CD4-positive, CD25-positive, alpha-beta regulatory T cell (primary cell): ENCODE measurements at regions not wholly inside any gene's neighbourhood (a gene's known extent, or its start where the extent isn't known, plus 50 kb on each side); places are given as distances from the start of the nearest gene placed in this dataset.

Experiments used
- ATAC-seq, 2 donors: fragments of 150-1000 bp; cut with Tn5 transposase; one replicate each; pipeline ENCODE4 v1.10.0; 2021; ENCODE audit warnings: low read depth in 2 of 2, moderate number of reproducible peaks in 2 of 2, moderate library complexity in 1 of 2
- DNase-seq, 3 donors: peaks; one replicate each; pipeline versions ENCODE4 v3.0.0 to v3.0.0-alpha.2; 2012 to 2022; ENCODE audit warnings: mixed read lengths in 1 of 3
- H3K27ac ChIP-seq: one replicate; pipeline ENCODE4 v1.7.0; 2013; ENCODE audit warnings: mild to moderate bottlenecking, low read length; ENCODE audit not compliant: insufficient read depth, poor library complexity, severe bottlenecking
- H3K27me3 ChIP-seq: one replicate; pipeline ENCODE4 v1.7.0; 2013; ENCODE audit warnings: low read length; ENCODE audit not compliant: control insufficient read depth, insufficient read depth
- H3K36me3 ChIP-seq: one replicate; pipeline ENCODE4 v1.7.0; 2013; ENCODE audit warnings: mild to moderate bottlenecking, low read length, moderate library complexity; ENCODE audit not compliant: control insufficient read depth, insufficient read depth
- H3K4me1 ChIP-seq: 2 replicates; pipeline ENCODE4 v1.7.0; 2013; ENCODE audit warnings: mild to moderate bottlenecking, low read length; ENCODE audit not compliant: insufficient read depth, control insufficient read depth, poor library complexity, severe bottlenecking
- H3K4me3 ChIP-seq: one replicate; pipeline ENCODE4 v1.7.0; 2013; ENCODE audit warnings: low read depth, mild to moderate bottlenecking, low read length, moderate library complexity
- H3K9me3 ChIP-seq, 2 experiments: 1 replicate in 1 of 2; 2 replicates in 1 of 2; pipeline ENCODE4 v1.7.0; 2013; ENCODE audit warnings: low read length in 2 of 2, mild to moderate bottlenecking in 1 of 2, moderate library complexity in 1 of 2; ENCODE audit not compliant: control insufficient read depth in 2 of 2
- H3K27ac Mint-ChIP-seq, 3 donors: one replicate each; pipeline ENCODE4 v1.8.0; 2020 to 2022; ENCODE audit warnings: mild to moderate bottlenecking in 3 of 3, mixed read lengths in 3 of 3, moderate library complexity in 2 of 3
- H3K27me3 Mint-ChIP-seq: one replicate; pipeline ENCODE4 v1.8.0; 2022; ENCODE audit warnings: mild to moderate bottlenecking, mixed read lengths
- H3K36me3 Mint-ChIP-seq: one replicate; pipeline ENCODE4 v1.8.0; 2020; ENCODE audit warnings: mixed read lengths
- H3K4me1 Mint-ChIP-seq, 4 donors: one replicate each; pipeline ENCODE4 v1.8.0; 2020 to 2022; ENCODE audit warnings: mixed read lengths in 4 of 4, mild to moderate bottlenecking in 1 of 4
- H3K4me3 Mint-ChIP-seq, 4 donors: one replicate each; pipeline ENCODE4 v1.8.0; 2020 to 2022; ENCODE audit warnings: mild to moderate bottlenecking in 4 of 4, mixed read lengths in 4 of 4, moderate library complexity in 3 of 4
- H3K9me3 Mint-ChIP-seq, 7 donors: one replicate each; pipeline ENCODE4 v1.8.0; 2020 to 2022; ENCODE audit warnings: mixed read lengths in 7 of 7, mild to moderate bottlenecking in 3 of 7, moderate library complexity in 2 of 7

DNA sequence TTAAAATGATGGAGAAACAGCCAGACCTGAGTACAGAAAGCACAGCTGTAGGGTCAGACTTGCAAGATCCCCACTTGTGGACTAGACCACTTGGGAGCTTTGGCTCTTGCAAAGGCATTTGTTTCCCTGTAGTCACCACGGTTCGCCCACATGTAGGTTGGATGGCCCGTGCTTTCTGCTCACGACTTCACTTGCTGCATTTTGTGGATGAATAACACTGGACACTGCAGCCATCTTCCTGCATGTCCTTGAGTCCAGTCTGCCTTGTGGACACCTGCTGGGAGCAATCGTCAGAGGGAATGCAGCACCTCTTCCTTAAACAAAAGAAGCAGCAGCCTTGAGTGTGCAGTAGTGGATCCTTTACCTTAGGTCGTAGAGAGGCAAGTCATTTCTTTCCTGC is 372.9 kb upstream of the IRX2 start:
- Histone ChIP-seq H3K36me3 (no peaks in the 10 kb centered on the region), H3K4me1 (no peaks in the 10 kb centered on the region), H3K27me3 (no peaks in the 10 kb centered on the region), H3K9me3 (peaks cover 0 to 3% of the 10 kb centered on the region in 2 experiments), H3K4me3 (no peak overlapping the region), H3K27ac (no peak overlapping the region)
- no peak for ATAC-seq
- Mint-ChIP-seq H3K4me3 (no peak overlapping the region), H3K9me3 (peaks cover 0 to 5% (median 0%) of the 10 kb centered on the region in 7 donors), H3K27ac (no peak overlapping the region), H3K27me3 (peaks cover 4% of the 10 kb centered on the region), H3K4me1 (no peaks in the 10 kb centered on the region), H3K36me3 (no peaks in the 10 kb centered on the region)
- DNase-seq, result no peak

DNA sequence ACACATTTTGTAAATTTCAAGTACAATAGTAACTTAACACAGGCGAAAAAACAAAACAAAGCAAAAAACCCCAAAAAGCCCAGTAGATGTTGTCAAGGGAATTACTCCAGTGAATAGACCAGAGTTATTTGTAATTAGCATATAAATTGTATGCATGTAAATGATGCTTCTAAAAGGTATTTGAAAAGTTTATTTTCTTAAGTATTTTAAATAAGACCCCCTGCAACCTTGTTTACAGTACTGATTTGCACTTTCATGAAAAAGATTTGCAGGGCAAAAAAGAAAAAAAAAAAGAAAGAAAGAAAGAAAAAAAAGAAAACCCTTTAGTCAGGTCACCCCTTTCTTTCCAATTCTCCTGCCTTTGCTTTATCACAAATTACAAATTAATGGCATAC is 372.3 kb upstream of the IRX2 start:
- Histone ChIP-seq H3K4me1 (no peaks in the 10 kb centered on the region), H3K27me3 (peaks cover 2% of the 10 kb centered on the region), H3K36me3 (no peaks in the 10 kb centered on the region), H3K27ac (no peak overlapping the region), H3K4me3 (no peak overlapping the region), H3K9me3 (peaks cover 0 to 3% of the 10 kb centered on the region in 2 experiments)
- peaks cover 4% of the 10 kb centered on the region for H3K27me3 Mint-ChIP-seq
- DNase-seq (no peak), ATAC-seq (no peak)
- H3K9me3 Mint-ChIP-seq, result peaks cover 0 to 5% (median 0%) of the 10 kb centered on the region in 7 donors
- no peak overlapping the region for H3K4me3 Mint-ChIP-seq
- no peak overlapping the region for H3K27ac Mint-ChIP-seq
- H3K36me3 Mint-ChIP-seq, result no peaks in the 10 kb centered on the region
- H3K4me1 Mint-ChIP-seq, result no peaks in the 10 kb centered on the region

DNA sequence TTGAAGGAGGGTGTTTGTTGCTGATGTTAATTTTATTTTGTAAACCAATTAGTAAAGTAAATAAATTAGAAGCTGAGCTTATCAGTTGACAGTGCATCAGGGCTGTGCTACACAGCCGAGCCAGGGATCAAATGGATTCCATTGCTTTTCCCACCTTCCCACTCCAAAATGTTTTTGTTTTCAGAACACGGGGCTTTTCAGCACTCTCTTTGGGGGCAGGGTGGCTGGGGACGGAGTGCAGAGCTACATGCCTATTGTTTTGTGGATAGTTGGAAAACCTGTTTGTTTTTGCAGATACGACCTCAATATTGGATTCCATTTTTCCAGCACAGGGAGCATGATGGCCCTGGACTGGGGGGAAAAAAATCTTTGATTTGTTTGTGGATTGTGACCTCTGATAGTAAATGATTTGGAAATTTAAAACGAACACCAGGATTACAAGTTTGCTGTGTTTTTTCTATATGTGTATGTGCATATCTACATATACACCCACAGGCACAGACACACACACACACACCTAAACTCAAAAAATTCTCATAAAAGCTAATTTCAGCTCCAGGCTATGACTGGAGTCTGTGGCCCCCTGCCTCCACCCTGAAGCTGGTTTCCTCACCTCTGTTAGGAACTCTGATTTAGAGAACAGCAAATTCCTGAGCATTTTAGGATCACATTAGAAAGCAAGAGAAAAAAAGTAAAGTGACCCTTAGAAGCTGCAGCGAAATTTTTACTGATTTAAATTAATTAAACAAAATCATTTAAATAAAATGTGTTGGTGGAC is 371.7 kb upstream of the IRX2 start:
- DNase-seq (no peak), ATAC-seq (no peak)
- no peaks in the 10 kb centered on the region for H3K4me1 ChIP-seq
- no peak overlapping the region for H3K4me3 ChIP-seq
- no peak overlapping the region for H3K27ac Mint-ChIP-seq
- peaks cover 2% of the 10 kb centered on the region for H3K27me3 ChIP-seq
- H3K4me1 Mint-ChIP-seq, result no peaks in the 10 kb centered on the region
- H3K27me3 Mint-ChIP-seq, result peaks cover 7% of the 10 kb centered on the region
- H3K27ac ChIP-seq, result no peak overlapping the region
- H3K4me3 Mint-ChIP-seq, result no peak overlapping the region
- no peaks in the 10 kb centered on the region for H3K36me3 ChIP-seq
- H3K9me3 ChIP-seq, result peaks cover 0 to 3% of the 10 kb centered on the region in 2 experiments
- H3K9me3 Mint-ChIP-seq, result peaks cover 0 to 2% (median 0%) of the 10 kb centered on the region in 7 donors
- H3K36me3 Mint-ChIP-seq, result no peaks in the 10 kb centered on the region

DNA sequence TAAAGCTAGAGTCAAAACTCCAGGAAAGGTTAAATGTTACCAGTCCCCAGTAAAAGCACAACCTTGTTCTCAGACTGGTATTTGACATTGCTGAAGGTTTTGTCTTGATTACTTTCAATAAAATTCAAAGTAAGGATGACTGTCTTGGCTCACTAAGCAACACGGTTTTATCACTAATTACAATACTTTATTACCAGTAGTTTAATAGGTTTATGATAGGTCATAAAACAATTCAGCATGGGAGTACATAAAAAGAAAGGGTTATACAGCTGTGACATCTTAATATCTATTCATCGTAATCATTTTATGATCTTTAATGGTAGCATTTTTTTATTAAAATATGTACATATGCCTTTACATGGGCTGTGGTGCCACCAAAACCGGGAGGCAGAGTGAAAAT is 370.7 kb upstream of the IRX2 start:
- no peak overlapping the region for H3K4me3 ChIP-seq
- H3K36me3 ChIP-seq, result no peaks in the 10 kb centered on the region
- peaks cover 2% of the 10 kb centered on the region for H3K27me3 ChIP-seq
- peaks cover 0 to 3% of the 10 kb centered on the region in 2 experiments for H3K9me3 ChIP-seq
- peaks cover 12% of the 10 kb centered on the region for H3K27me3 Mint-ChIP-seq
- no peaks in the 10 kb centered on the region for H3K4me1 ChIP-seq
- no peak overlapping the region for H3K27ac Mint-ChIP-seq
- ATAC-seq (no peak), DNase-seq (no peak)
- H3K9me3 Mint-ChIP-seq, result peaks cover 0 to 2% (median 0%) of the 10 kb centered on the region in 7 donors
- no peaks in the 10 kb centered on the region for H3K4me1 Mint-ChIP-seq
- no peak overlapping the region for H3K27ac ChIP-seq
- no peak overlapping the region for H3K4me3 Mint-ChIP-seq
- H3K36me3 Mint-ChIP-seq, result no peaks in the 10 kb centered on the region

DNA sequence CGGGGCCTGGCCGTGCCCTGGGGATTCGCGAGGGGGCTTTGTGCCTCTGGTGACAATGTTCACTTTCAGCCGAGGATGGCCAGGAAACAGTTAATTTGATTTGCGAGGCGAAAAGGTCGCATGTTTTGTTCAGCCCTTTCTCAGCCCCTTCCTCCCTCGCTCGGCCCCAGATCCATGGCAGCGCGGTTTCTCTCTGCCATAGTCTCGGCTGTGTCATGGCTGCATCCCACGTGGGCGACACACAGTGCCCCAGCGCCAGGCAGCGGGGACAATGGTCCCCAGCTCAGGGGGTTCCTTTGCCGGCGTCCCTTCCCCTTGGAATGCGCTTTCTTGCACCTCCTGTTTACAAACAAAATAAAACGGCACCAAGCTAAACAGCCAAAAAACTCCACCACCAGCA is 370.3 kb upstream of the IRX2 start:
- H3K4me3 ChIP-seq, result no peak overlapping the region
- H3K36me3 Mint-ChIP-seq, result no peaks in the 10 kb centered on the region
- ATAC-seq (no peak), DNase-seq (no peak)
- no peak overlapping the region for H3K27ac ChIP-seq
- peaks cover 13% of the 10 kb centered on the region for H3K27me3 Mint-ChIP-seq
- no peak overlapping the region for H3K4me3 Mint-ChIP-seq
- no peaks in the 10 kb centered on the region for H3K36me3 ChIP-seq
- no peaks in the 10 kb centered on the region for H3K4me1 ChIP-seq
- peaks cover 2% of the 10 kb centered on the region for H3K27me3 ChIP-seq
- peaks cover 0 to 3% of the 10 kb centered on the region in 2 experiments for H3K9me3 ChIP-seq
- H3K27ac Mint-ChIP-seq, result no peak overlapping the region
- H3K4me1 Mint-ChIP-seq, result no peaks in the 10 kb centered on the region
- H3K9me3 Mint-ChIP-seq, result peaks cover 0 to 2% (median 0%) of the 10 kb centered on the region in 7 donors

DNA sequence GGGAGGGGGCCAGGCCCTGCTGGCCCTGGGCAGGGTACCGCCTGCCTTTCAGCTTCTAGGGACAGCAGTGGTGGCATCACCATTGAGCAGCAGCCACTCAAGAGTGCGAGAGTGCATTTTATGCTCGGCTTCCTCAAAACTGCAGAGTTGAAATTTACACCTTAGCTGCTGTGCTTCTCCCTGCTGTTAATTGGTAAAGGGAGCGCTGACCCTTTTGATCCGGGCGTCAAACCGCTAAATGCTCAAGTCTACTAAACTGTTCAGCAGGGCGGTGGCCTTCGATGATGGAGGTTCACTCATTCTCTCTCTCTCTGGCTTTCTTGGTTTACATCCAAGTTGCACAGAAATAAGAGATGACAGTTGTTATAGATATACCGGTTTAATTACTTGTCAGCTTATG is 368.6 kb upstream of the IRX2 start:
- no peak for ATAC-seq
- Mint-ChIP-seq H3K9me3 (peaks cover 0 to 5% (median 2%) of the 10 kb centered on the region in 7 donors), H3K27ac (no peak overlapping the region), H3K27me3 (peaks cover 13% of the 10 kb centered on the region), H3K4me3 (no peak overlapping the region), H3K4me1 (no peaks in the 10 kb centered on the region), H3K36me3 (no peaks in the 10 kb centered on the region)
- no peaks in the 10 kb centered on the region for H3K4me1 ChIP-seq
- DNase-seq, result no peak
- H3K4me3 ChIP-seq, result no peak overlapping the region
- no peaks in the 10 kb centered on the region for H3K36me3 ChIP-seq
- peaks cover 0 to 3% of the 10 kb centered on the region in 2 experiments for H3K9me3 ChIP-seq
- H3K27ac ChIP-seq, result no peak overlapping the region
- peaks cover 2% of the 10 kb centered on the region for H3K27me3 ChIP-seq

DNA sequence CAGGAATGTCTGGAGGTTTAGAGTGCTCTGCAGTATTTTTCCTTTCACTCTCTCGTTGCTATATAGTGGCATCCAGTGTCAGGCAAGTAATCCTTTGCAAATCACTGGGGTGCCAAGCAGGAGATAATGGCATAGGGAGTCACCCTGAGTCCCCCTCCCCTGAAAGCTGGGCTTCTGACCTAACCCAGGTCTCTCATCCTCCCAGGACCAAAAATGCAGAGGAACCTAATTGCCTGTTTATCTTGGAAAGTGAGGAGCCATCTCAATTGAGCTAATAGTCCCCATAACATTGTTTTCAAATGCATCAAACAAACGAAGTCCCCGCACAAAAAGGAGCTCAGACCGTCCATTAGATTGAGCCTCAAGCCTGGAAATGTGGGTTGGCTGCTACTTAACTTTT is 368.0 kb upstream of the IRX2 start:
- H3K27me3 ChIP-seq, result peaks cover 2% of the 10 kb centered on the region
- Mint-ChIP-seq H3K4me1 (no peaks in the 10 kb centered on the region), H3K27me3 (peaks cover 13% of the 10 kb centered on the region)

DNA sequence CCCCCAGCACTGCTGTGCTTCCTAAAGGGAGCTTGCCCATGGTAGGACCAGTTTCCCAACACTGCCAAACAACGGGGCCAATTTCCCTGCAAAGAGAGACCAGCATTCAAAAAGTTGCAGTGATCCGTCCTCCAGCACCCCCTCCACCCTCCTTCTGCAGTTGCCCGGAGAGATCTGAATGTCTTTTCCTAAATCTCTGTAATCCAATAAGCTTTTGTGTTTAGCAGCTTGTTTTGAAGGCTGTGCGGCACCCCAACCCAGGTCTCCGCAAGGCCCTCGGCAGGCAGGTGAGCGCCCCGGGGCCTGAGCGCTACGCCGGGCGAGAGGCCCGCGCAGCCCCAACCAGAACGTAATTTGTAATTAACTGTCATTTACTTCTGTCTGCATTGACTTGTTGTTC is 366.9 kb upstream of the IRX2 start:
- Mint-ChIP-seq H3K27ac (no peak overlapping the region), H3K36me3 (no peaks in the 10 kb centered on the region), H3K4me1 (no peaks in the 10 kb centered on the region), H3K9me3 (peaks cover 0 to 6% (median 5%) of the 10 kb centered on the region in 7 donors), H3K4me3 (no peak overlapping the region), H3K27me3 (peaks cover 13% of the 10 kb centered on the region)
- no peak for ATAC-seq
- Histone ChIP-seq H3K36me3 (no peaks in the 10 kb centered on the region), H3K27ac (no peak overlapping the region), H3K4me1 (no peaks in the 10 kb centered on the region), H3K9me3 (peaks cover 3 to 5% of the 10 kb centered on the region in 2 experiments), H3K4me3 (no peak overlapping the region), H3K27me3 (peaks cover 2% of the 10 kb centered on the region)
- no peak for DNase-seq

More for the DNA sequence above, 368.0 kb upstream of the IRX2 start:
- H3K4me3 Mint-ChIP-seq, result no peak overlapping the region
- H3K36me3 ChIP-seq, result no peaks in the 10 kb centered on the region
- no peak overlapping the region for H3K27ac ChIP-seq
- ATAC-seq, result no peak
- H3K4me1 ChIP-seq, result no peaks in the 10 kb centered on the region
- peaks cover 3% of the 10 kb centered on the region in 2 experiments for H3K9me3 ChIP-seq
- DNase-seq, result no peak
- H3K27ac Mint-ChIP-seq, result no peak overlapping the region
- H3K36me3 Mint-ChIP-seq, result no peaks in the 10 kb centered on the region
- peaks cover 0 to 5% (median 3%) of the 10 kb centered on the region in 7 donors for H3K9me3 Mint-ChIP-seq
- no peak overlapping the region for H3K4me3 ChIP-seq
